ENCODE measurements at regions not wholly inside any gene's neighbourhood (a gene's known extent, or its start where the extent isn't known, plus 50 kb on each side); places are given as distances from the start of the nearest gene placed in this dataset.

DNA sequence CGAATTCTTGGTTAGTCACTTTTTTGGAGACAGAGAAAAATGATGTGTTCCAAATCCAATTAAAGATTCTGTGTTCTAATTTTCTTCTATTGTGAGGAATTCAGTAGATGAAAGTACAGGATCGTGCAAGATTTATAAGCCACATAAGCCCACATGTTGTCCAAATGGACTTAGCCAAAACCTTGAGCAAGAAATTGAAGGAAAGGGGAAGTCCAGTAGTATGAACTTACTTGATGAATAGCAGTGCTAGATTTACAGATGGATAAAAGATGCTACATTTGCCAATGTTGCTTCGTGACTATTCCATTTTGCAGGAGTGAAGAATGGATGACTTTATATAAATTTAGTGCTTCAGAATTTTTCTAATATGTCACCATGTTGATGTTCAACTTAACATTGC lies 120.0 kb upstream of the ATP11B start:
- CTCF ChIA-PET, result interaction anchor here (1.7 kb wide), 1 partner anchor 15 kb away, joined by 3 read pairs; no protein-coding TSS in a partner anchor
- Histone ChIP-seq H3K9ac (replicated peaks; ENCODE audit: extremely low read depth, insufficient read depth, low read length) (no peak overlapping the region), H3K79me2 (ENCODE audit: control insufficient read depth, insufficient read depth, low read length) (no peaks in the 10 kb centered on the region), H3K9me1 (replicated peaks; ENCODE audit: control insufficient read depth, extremely low read depth, insufficient read depth, low read length) (no peaks in the 10 kb centered on the region), H3K36me3 (ENCODE audit: control insufficient read depth in 2 of 2, extremely low read depth in 1 of 2, insufficient read depth in 2 of 2, low read length in 2 of 2) (no peaks in the 10 kb centered on the region), H3K9me3 (replicated peaks; ENCODE audit: control insufficient read depth, insufficient read depth, low read length) (no peaks in the 10 kb centered on the region), H3K4me3 (replicated peaks in 1 of 3; ENCODE audit: insufficient read depth in 1 of 3, low read depth in 1 of 3, low read length in 3 of 3) (no peak overlapping the region), H2AFZ (ENCODE audit: low read depth, low read length) (no peak overlapping the region), H4K20me1 (replicated peaks; ENCODE audit: control insufficient read depth, extremely low read depth, insufficient read depth, low read length) (no peaks in the 10 kb centered on the region), H3K4me2 (ENCODE audit: insufficient read depth, low read length) (no peak overlapping the region), H3K27ac (ENCODE audit: insufficient read depth, low read depth, low read length) (no peak overlapping the region), H3K4me1 (ENCODE audit: control insufficient read depth, extremely low read depth, insufficient read depth, low read length) (no peaks in the 10 kb centered on the region), H3K27me3 (ENCODE audit: control insufficient read depth in 2 of 2, insufficient read depth in 2 of 2, low read length in 2 of 2) (peaks cover 8 to 16% of the 10 kb centered on the region in 2 experiments)
- DNase-seq (ENCODE audit: low read depth, low spot score), result no peak
- intact Hi-C loops (cut with micrococcal nuclease), result no loop called here
- POLR2A ChIA-PET, result no interaction called here
- TF ChIP-seq POLR2AphosphoS5 (IDR thresholded peaks at IDR 0.05; ENCODE audit: insufficient read depth, low read depth, low read length) (no peak), EZH2 (IDR thresholded peaks at IDR 0.05; ENCODE audit: borderline replicate concordance, low read depth, low read length, severe bottlenecking) (no peak), POLR2A (IDR thresholded peaks at IDR 0.05; ENCODE audit: low read depth, low read length) (no peak), JUN (IDR thresholded peaks at IDR 0.05; ENCODE audit: borderline replicate concordance, insufficient read depth, insufficient read length, low read depth) (no peak), GATA2 (IDR thresholded peaks at IDR 0.05; ENCODE audit: insufficient read depth, insufficient read length, low read depth, low read length) (no peak)
- TF ChIP-seq, protein P1, sequence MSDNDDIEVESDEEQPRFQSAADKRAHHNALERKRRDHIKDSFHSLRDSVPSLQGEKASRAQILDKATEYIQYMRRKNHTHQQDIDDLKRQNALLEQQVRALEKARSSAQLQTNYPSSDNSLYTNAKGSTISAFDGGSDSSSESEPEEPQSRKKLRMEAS (IDR thresholded peaks at IDR 0.05; ENCODE audit: insufficient read depth, insufficient read length), result no peak
- no peak for FAIRE-seq
- dilution Hi-C loops (cut with MboI; ENCODE audit: extremely low pct_ligation_motif_present, low sequenced_read_pairs), result no loop called here
- no TSS peak for BruUV-seq (replicated peaks)
